GM18909 (cell line): ENCODE measurements at regions not wholly inside any gene's neighbourhood (a gene's known extent, or its start where the extent isn't known, plus 50 kb on each side); places are given as distances from the start of the nearest gene placed in this dataset.

Experiments
- ATAC-seq: cut with Tn5 transposase; IDR thresholded peaks from one replicate; pipeline ENCODE4 v1.9.1; 2021; ENCODE audit warnings: mild to moderate bottlenecking; ENCODE audit not compliant: unreplicated experiment, poor library complexity

- no peak for ATAC-seq
Measured at GRCh38 chr10:44066527-44067255, 318.2 kb downstream of the CXCL12 start.

GRCh38 chr10:44065788-44066526, 318.9 kb downstream of the CXCL12 start:
- no peak for ATAC-seq

GRCh38 chr10:44064987-44065787, 319.7 kb downstream of the CXCL12 start:
- ATAC-seq, result no peak

DNA sequence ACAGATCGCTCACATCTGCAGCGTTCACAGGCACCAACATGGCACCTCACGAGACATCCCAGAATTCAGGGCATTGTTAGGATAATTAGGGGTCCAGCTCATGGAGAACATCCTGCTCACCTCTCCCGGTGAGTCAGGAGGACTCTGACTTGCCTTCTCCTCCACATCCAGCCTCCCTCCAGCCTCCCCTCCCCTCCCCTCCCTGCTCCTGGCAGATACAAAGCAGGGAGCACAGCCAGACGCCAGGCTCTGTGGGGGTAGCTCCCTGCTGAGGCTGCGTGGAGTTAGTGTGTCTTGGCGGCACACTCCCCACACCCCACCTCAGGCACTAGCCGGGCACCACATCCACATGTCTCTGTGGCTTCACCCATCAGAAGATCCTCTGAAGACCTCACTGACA, 320.6 kb downstream of the CXCL12 start:
- no peak for ATAC-seq

DNA sequence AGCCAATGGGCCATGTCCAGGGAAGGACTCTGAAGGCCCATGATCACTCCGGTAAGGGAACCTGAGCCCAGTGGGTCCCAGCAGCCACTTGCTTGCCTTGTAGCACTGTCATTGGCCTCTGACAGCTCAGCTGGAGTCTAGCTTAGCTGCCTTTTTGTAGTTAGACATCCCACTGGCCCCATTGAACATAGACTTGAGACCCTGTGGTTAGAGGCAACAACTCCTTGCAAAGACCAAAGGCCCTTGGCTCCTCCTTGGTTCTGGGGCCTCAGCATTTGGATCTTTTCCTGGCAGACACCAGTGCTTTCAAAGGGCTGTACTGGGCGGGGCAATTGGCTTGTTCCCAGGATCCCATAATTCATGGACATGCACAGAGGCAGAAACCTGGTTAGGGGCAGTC, 321.2 kb downstream of the CXCL12 start:
- ATAC-seq, result no peak

- ATAC-seq, result no peak
Measured at GRCh38 chr10:44060719-44061118, 324.2 kb downstream of the CXCL12 start.

- no peak for ATAC-seq
Measured at GRCh38 chr10:44060221-44060620, 324.7 kb downstream of the CXCL12 start.

DNA sequence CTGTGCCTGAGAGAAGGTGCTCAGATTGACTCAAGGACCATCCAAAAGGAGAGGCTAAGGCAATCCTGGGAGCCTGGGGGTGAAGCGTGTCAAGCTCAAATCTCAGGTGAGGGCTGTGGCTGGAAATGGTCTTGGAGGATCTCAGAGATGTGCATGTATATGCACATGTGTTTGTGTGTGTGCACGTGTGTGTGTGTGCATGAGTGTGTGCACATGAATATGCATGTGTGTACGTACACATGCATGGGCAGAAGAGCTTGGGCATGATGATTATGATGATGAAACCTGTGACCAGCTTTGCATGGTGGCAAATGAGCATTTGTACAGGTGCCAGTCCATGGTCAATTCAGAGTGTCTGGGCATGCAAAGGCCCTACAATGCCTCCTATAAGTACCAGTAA, 326.6 kb downstream of the CXCL12 start:
- ATAC-seq, result no peak

DNA sequence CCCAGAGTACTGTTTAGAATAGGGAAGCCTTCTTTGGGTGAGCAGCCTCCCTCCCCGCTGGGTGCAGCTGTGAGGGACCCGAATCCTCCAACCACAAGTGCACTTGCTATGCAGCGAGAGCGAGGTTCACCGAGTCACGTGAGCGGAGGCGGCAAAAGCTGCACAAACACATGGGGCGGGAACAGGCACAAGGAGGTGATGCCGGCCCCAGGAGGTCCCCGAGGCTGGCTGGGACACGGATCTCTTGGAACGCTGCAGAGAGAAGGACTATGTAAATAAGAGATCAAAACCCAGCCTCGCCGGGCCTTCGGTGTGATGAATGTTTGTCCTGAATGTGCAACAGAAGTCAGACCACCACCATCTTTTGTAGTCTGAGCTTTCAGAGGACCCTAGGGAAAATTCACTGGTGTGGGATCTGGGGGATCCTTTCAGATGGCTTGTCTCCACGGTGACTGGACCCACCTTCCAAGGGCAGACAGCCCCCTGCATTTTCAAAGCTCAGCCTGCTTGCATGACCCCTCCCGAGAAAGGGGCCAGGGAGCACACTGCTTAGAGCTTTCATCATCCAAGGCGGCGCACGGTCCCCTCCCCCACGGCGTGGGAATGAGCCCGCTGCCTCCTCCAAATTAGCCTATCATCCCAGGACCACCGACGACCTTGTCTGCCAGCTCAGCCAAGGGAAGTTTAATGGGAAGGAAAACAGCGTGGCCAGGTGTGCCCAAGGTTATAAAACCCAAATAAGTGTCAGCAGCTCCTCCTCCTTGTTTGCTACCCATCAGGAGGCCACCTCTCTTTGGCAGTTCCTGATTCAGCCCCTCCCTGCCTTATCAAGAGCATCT, 327.7 kb downstream of the CXCL12 start:
- ATAC-seq, result no peak

- ATAC-seq, result no peak
Measured at GRCh38 chr10:44056206-44056605, 328.7 kb downstream of the CXCL12 start.

DNA sequence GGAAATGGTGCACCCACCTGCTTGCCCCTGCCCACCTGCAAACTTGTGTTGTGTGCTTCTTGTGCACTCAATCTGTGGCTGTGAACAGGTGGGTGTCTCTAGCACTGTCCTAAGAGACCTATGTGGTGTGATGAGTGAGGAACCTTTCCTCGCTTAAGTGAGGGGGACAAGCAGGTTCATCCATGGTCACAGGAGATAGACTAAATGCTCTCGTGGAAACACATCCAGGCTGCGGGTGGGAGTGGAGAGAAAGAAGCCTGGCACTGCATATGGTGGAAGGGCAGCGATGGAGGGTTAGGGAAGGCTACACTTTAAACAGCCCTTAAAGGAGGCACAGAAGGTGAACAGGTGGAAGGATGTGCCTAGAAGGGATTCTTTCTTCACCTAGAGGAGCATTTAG, 330.9 kb downstream of the CXCL12 start:
- ATAC-seq, result no peak

DNA sequence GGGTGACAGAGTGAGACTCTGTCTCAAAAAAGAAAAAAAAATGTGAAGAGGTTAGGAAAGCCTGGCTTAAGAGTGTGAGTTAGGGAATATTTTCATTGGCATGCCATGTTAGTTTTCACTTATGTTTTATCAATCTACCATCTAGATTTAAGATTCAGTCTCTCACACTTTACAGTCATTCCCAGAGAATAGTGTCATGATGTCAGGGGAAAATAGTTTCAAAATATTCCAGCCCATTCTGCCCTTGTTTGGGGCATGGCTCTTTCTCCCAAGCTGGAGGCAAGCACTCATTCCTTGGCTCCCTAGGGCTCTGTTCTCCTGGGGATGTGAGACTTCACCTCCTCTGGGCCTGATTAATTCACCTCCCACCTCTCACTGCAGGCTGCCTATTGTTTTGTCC, 331.5 kb downstream of the CXCL12 start:
- no peak for ATAC-seq

DNA sequence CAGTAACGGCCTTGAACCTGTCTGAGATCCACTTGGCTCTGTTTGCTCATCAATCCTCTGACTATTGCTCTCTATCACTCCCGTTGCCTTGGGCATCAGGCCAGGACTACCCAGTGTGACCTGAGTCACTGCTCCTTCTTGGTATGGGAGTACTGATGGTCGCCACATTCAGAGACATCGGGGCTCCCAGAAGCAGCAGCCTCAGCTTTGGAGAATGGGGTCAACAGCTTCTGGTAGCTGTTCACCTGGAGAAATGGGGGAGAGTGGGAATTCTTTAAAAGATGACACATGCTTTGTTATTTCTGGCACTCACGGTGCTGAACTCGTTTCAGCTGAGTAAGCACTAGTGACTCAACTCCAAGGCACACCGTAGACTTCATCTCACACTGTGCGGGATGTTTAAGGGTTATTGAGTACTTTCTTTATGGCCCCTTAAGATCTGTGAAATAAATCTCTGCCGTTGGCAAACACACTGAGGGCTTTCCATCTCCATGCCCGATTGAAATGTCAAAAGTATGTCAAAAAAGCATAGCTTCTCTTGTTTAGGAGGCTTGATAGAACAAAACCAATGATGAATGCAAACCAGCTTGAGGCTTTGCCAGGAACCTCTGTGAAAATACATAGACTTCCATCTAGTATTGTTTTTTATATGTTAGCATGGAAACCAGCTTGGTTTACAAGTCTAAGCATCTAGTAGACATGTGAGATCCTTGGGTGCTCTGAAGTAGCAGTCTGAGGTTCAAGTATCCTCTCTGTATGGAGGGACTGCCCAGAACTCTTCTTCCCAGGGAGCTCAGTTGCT, 333.1 kb downstream of the CXCL12 start:
- ATAC-seq, result no peak

DNA sequence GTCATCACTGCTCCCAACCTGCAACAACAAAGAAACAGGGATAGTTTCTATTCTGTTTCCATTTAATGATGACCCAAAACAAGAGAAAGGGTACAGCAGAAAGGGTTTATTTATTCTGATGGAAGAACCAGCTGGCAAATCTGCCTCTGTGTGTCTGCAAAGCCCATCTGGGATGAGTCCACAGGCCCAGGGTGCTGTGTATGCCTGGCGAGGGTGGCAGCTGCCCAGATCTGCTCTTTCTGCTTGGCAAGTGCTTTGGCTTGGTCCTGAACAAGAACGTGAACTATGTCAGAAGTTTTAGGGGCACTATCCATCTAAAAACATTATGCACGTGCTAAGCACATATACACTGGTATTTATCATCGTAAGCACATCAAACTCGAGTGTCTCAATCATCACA, 333.8 kb downstream of the CXCL12 start:
- ATAC-seq, result no peak

GRCh38 chr10:44049301-44050015, 335.4 kb downstream of the CXCL12 start:
- no peak for ATAC-seq

GRCh38 chr10:44047361-44047760, 337.5 kb downstream of the CXCL12 start:
- no peak for ATAC-seq

DNA sequence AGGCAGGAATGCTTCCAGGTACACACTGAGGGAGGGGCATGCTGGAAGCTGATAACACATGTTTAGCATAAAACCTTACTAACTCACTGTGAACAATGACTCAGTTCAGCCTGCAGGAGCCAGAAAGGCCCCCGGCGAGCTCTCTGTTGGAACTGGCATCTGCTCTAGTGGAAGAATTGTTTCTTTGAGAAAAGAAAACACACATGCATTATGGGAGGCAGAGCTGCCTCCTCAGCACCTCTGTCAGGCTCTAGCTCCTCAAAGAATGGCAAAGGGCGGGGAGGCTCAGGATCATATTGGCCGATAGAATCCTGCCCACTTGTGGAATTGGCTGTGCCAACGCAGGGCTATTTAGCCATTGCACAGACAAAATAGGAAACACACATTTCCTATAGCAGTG, 338.3 kb downstream of the CXCL12 start:
- ATAC-seq, result no peak

- ATAC-seq, result no peak
Measured at GRCh38 chr10:44045020-44045419, 339.9 kb downstream of the CXCL12 start.

- no peak for ATAC-seq
Measured at GRCh38 chr10:44044549-44044948, 340.3 kb downstream of the CXCL12 start.
